ENCODE measurements at regions not wholly inside any gene's neighbourhood (a gene's known extent, or its start where the extent isn't known, plus 50 kb on each side); places are given as distances from the start of the nearest gene placed in this dataset.

GRCh38 chr16:52964290-52964689 lies 88.4 kb downstream of the CHD9NB start:
- TF ChIP-seq CHD2 (IDR thresholded peaks at IDR 0.05; ENCODE audit: low read length, partially characterized antibody) (no peak), HOXA7 (CRISPR knock-in tag; IDR thresholded peaks at IDR 0.05) (no peak), SREBF2 (IDR thresholded peaks at IDR 0.05) (no peak), EHF (CRISPR knock-in tag; IDR thresholded peaks at IDR 0.05) (no peak), RARB (CRISPR knock-in tag; IDR thresholded peaks at IDR 0.05) (no peak), RNF2 (IDR thresholded peaks at IDR 0.05; ENCODE audit: borderline replicate concordance, low read depth) (no peak), HOXB5 (CRISPR knock-in tag; IDR thresholded peaks at IDR 0.05) (no peak), MAX (IDR thresholded peaks at IDR 0.05) (no peak), CBX8 (IDR thresholded peaks at IDR 0.05) (no peak), TFCP2L1 (CRISPR knock-in tag; IDR thresholded peaks at IDR 0.05) (no peak), MAFK (IDR thresholded peaks at IDR 0.05; ENCODE audit: partially characterized antibody) (no peak), KDM1A (IDR thresholded peaks at IDR 0.05; ENCODE audit: low read depth) (no peak), POLR2A (IDR thresholded peaks at IDR 0.05; ENCODE audit: low read length) (no peak), HES2 (IDR thresholded peaks at IDR 0.05) (no peak), MAZ (IDR thresholded peaks at IDR 0.05; ENCODE audit: borderline replicate concordance, low read depth, low read length) (no peak), ZSCAN20 (CRISPR knock-in tag; IDR thresholded peaks at IDR 0.05) (no peak), CTCF (IDR thresholded peaks at IDR 0.05) (no peak), PHF8 (IDR thresholded peaks at IDR 0.05; ENCODE audit: borderline replicate concordance, low read depth) (no peak), ATOH8 (CRISPR knock-in tag; IDR thresholded peaks at IDR 0.05; ENCODE audit: low read depth) (no peak), CHD4 (IDR thresholded peaks at IDR 0.05; ENCODE audit: borderline replicate concordance) (no peak)
- DNase-seq (ENCODE audit: low read depth in 1 of 2, low spot score in 1 of 2) (no peak), ATAC-seq (no peak), FAIRE-seq (no peak)
- ChIA-PET CTCF (no interaction called here), POLR2A (no interaction called here)
- H3K4me3 ChIP-seq, result no peak overlapping the region
- no peak overlapping the region for H3K4me2 ChIP-seq
- no peaks in the 10 kb centered on the region for H3K9me3 ChIP-seq
- H3K4me1 ChIP-seq, result no peaks in the 10 kb centered on the region
- WGBS (ENCODE audit: missing lambda C conversion rate), result 24% methylated on average over 2 of the region's 2 CpGs
- H3K27ac ChIP-seq, result no peak overlapping the region

- Histone ChIP-seq H3K27ac (no peak overlapping the region), H3K9me3 (no peaks in the 10 kb centered on the region), H3K4me2 (no peak overlapping the region), H3K4me1 (no peaks in the 10 kb centered on the region), H3K4me3 (no peak overlapping the region)
- POLR2A ChIA-PET, result no interaction called here
- no peak for FAIRE-seq
- WGBS (ENCODE audit: missing lambda C conversion rate), result 12% methylated on average over 4 of the region's 4 CpGs
- no peak for ATAC-seq
- CTCF ChIA-PET, result no interaction called here
- TF ChIP-seq FOXS1 (CRISPR knock-in tag; IDR thresholded peaks at IDR 0.05), result no peak
- TF ChIP-seq FOSL2 (IDR thresholded peaks at IDR 0.05), result no peak
- no peak for TF ChIP-seq FOSL2 (CRISPR knock-in tag; IDR thresholded peaks at IDR 0.05)
- no peak for TF ChIP-seq KDM1A (IDR thresholded peaks at IDR 0.05; ENCODE audit: low read depth)
- no peak for TF ChIP-seq NFE2L2 (conservative IDR thresholded peaks at IDR 0.05; ENCODE audit: low read length)
- no peak for TF ChIP-seq MYC (IDR thresholded peaks at IDR 0.05; ENCODE audit: borderline replicate concordance, low read length)
- TF ChIP-seq TFCP2L1 (CRISPR knock-in tag; IDR thresholded peaks at IDR 0.05), result no peak
- TF ChIP-seq CBX8 (IDR thresholded peaks at IDR 0.05), result no peak
- no peak for TF ChIP-seq E2F6 (IDR thresholded peaks at IDR 0.05; ENCODE audit: borderline replicate concordance, low read depth)
- TF ChIP-seq ESRRA (IDR thresholded peaks at IDR 0.05; ENCODE audit: borderline replicate concordance, low read length), result no peak
- no peak for TF ChIP-seq HOXA7 (CRISPR knock-in tag; IDR thresholded peaks at IDR 0.05)
- no peak for TF ChIP-seq CEBPB (IDR thresholded peaks at IDR 0.05)
- TF ChIP-seq ATOH8 (CRISPR knock-in tag; IDR thresholded peaks at IDR 0.05; ENCODE audit: low read depth), result no peak
- TF ChIP-seq ZC3H11A (IDR thresholded peaks at IDR 0.05), result no peak
- no peak for TF ChIP-seq NPAS2 (CRISPR knock-in tag; IDR thresholded peaks at IDR 0.05; ENCODE audit: borderline replicate concordance)
- no peak for TF ChIP-seq RFX5 (IDR thresholded peaks at IDR 0.05)
- no peak for DNase-seq (ENCODE audit: low read depth in 1 of 2, low spot score in 1 of 2)
Measured at GRCh38 chr16:52963855-52964242, 88.8 kb downstream of the CHD9NB start.

All from A549 (cell line).